HG02759 (cell line): ENCODE measurements at regions not wholly inside any gene's neighbourhood (a gene's known extent, or its start where the extent isn't known, plus 50 kb on each side); places are given as distances from the start of the nearest gene placed in this dataset.

Experiments
- ATAC-seq: cut with Tn5 transposase; IDR thresholded peaks from one replicate; pipeline ENCODE4 v1.9.1; 2021; ENCODE audit warnings: mild to moderate bottlenecking, moderate library complexity; ENCODE audit not compliant: unreplicated experiment

- no peak for ATAC-seq
These were observed 389.2 kb upstream of the NFE2L3 start for GRCh38 chr7:25762511-25763462.

GRCh38 chr7:25763463-25763860 is 388.5 kb upstream of the NFE2L3 start:
- ATAC-seq: no peak

- ATAC-seq: no peak
These were observed 386.8 kb upstream of the NFE2L3 start for GRCh38 chr7:25765110-25765655.

- no peak for ATAC-seq
These were observed 381.8 kb upstream of the NFE2L3 start for GRCh38 chr7:25770235-25770634.

DNA sequence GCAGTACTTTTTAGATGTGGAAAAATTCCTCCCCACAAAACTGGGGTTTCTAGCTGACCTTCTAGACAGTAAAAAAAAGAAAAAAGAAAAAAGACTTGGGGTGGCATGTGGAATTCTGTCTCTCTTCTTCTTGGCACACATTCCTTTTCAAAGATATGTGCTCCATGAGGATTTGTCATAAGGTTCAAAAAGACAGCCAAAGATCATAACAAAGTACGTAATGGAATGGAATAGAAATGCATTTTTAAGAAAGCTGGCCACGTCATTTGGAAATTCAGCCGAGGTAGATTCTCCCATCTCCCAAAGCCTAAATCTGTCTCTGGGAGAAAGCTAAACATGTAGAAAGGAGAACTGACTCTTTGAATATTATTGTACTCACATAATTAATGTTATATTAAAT is 381.3 kb upstream of the NFE2L3 start:
- ATAC-seq: no peak

DNA sequence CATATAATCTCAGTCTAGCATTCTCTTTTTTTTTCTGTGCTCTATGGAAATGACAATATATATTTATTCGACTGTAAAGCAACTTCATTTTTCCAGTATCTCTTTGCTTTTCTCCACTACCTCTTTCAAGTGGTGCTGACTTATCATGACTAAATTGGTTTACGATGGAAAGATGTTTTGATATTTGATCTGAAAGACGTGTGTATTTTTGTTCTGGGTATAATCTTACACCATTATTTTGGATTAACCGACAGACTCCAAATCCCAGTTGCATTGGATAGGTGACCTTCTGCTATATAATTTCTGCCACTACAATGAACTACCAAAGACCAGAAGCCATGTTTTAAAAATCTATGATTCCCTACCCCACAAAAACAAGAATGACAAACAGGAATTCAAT is 380.5 kb upstream of the NFE2L3 start:
- no peak for ATAC-seq

DNA sequence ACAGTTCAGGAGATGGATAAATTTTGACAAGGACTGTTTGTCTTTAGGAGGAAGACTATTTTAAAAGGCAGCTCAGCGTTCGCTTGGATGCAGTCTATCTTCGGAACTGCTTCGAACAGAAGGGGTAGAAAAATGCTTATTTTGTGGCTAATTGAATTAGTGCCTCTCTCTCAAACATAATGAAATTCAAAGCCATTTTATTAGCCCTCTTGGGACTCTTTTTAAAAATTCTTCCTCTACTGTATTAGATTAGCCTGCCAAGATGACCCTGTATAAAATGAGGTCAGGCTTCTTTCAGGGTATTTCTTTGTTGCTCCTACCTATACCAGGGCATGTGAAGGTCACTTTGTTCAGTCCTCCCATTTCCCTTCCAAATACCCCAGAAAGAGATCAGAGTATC is 379.2 kb upstream of the NFE2L3 start:
- no peak for ATAC-seq

DNA sequence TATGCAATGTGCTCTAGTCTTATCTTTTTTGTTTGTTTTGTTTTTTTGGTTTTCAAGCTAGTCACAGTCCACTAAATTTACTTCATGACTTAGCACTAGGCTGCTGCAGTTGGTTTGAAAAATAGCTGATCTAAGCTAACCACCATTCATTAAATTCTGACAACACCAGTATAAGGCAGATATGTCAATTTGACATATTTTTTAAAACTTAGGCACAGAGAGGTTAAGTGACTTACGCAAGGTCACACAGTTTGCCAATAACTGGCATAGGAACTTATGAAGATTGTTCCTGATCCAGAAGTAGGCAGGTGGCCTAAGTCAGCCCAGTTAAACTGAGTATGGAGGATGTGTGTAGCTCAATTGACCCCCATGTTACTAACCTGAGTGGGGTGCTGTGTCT is 377.3 kb upstream of the NFE2L3 start:
- no peak for ATAC-seq

- ATAC-seq: no peak
These were observed 376.4 kb upstream of the NFE2L3 start for GRCh38 chr7:25775570-25775969.

GRCh38 chr7:25775999-25776743 is 375.8 kb upstream of the NFE2L3 start:
- ATAC-seq: no peak

GRCh38 chr7:25776744-25777123 is 375.3 kb upstream of the NFE2L3 start:
- no peak for ATAC-seq

DNA sequence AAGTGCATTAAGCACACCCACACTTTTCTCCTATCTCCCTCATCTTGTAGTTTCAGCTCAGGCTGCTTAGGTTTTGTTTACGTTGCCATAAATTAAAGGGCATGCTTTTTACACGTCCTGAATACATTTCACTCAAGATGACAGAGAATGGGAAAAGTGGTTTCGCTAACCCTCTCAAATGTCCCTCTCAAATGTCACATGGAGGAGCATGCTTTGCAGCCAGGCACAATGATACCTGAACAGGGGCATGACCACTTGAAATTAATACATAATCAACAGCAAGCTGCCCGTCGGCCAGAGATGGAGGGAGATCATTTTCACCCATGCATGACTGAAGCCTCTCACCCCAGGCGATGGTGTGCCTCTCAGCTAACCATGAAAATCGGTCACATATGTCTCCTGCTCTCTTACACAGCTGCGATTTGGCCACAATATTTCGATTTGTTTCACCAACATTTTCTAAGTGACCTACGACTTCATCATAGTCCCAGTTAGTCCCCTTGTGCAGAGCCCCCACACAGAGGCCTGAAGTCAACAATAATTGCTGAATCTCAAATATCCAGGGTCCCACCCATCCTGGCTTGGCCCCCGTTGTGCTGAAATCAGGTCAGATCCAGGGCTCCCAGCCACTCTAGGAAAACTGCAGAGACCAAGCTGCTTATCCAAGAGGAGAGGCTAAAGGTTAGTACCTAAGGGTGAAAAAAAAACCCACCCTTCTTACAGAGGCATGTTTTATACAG is 373.9 kb upstream of the NFE2L3 start:
- no peak for ATAC-seq

- no peak for ATAC-seq
These were observed 372.9 kb upstream of the NFE2L3 start for GRCh38 chr7:25779002-25779546.

- no peak for ATAC-seq
These were observed 371.1 kb upstream of the NFE2L3 start for GRCh38 chr7:25780904-25781303.

- no peak for ATAC-seq
These were observed 370.3 kb upstream of the NFE2L3 start for GRCh38 chr7:25781704-25782103.

DNA sequence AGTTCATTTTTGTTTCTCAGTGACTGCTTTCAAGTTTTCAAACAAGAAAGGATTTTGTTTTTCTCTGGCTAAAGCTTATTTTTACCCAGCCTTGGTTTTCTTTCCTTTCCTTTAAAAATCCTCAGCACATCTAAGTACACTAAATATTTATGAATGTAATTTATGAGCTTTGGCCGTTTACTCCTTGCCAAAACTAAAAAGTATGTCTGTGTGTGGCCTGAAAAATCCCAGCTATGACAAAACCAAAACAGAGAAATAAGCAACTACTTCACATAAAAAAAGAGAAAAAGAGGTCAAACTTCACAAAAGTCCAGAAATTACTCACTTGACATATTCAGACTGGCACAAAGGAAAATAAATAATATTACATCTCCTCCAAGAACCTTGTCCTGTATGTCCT is 365.1 kb upstream of the NFE2L3 start:
- no peak for ATAC-seq

GRCh38 chr7:25787336-25787735 is 364.7 kb upstream of the NFE2L3 start:
- ATAC-seq: no peak

DNA sequence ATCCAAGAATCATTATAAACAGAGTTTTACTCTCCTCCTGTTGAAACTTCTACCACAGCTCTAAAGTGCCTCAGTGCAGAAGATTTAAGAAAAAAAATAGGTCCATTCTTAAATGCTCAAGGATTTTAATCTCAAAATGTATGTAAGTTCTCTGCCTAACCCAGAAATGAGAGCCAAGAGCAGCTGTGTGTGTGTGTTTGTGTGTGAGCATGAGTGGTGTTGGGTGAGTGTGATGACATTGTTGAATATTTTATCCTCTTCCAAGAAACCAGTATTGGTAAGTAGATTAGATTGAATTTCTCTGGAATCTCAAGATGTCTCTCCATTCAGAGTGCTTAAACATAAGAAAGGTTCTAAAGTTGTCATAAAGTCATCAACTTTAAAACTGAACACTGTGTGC is 363.6 kb upstream of the NFE2L3 start:
- ATAC-seq: no peak

DNA sequence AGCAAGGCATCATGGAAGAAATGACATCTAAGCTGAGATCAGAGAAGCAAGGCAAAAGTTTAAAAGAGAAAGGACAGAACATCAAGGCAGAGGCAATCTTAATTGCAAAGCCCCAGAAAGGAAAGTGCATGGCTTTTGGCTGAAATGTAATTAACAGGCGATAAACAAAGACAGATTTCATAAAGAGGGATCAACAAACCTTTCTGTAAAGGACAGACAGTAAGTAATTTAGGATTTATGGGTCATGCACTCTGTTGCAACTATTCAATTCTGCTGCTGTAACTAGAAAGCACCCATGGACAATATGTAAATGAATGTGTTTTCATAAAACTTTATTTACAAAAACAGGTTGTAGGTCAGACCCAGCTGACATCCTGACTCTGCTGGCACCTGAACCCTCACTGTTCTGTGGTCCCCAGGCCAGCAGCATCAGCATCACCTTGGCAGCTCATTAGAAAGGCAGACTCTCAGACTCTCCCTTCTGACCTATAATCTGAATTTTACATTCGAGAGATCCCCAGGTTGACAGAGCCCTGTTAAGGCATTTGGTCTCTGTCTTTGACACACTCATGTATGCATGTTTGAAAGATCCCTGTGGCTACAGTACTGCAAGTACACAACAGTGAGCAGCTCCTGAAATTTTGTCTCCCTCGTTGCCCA is 362.9 kb upstream of the NFE2L3 start:
- ATAC-seq: no peak
